ENCODE measurements at regions not wholly inside any gene's neighbourhood (a gene's known extent, or its start where the extent isn't known, plus 50 kb on each side); places are given as distances from the start of the nearest gene placed in this dataset.

GRCh38 chr5:154609251-154609650, 131.2 kb upstream of the HAND1 start:
- no peak overlapping the region for H3K4me3 ChIP-seq (ENCODE audit: low read length)

GRCh38 chr5:154608531-154609011, 130.5 kb upstream of the HAND1 start:
- H3K4me3 ChIP-seq (ENCODE audit: low read length): no peak overlapping the region
- DNase-seq (ENCODE audit: low read depth): no peak
- TF ChIP-seq CTCF (conservative IDR thresholded peaks at IDR 0.05; ENCODE audit: low read length): no peak

More at GRCh38 chr5:154609251-154609650, 131.2 kb upstream of the HAND1 start:
- DNase-seq (ENCODE audit: low read depth): no peak
- TF ChIP-seq CTCF (conservative IDR thresholded peaks at IDR 0.05; ENCODE audit: low read length): no peak

- no peak overlapping the region for H3K4me3 ChIP-seq (ENCODE audit: low read length)
- DNase-seq (ENCODE audit: low read depth): no peak
These were observed 129.7 kb upstream of the HAND1 start for GRCh38 chr5:154607746-154608145.

GRCh38 chr5:154606246-154606645, 128.2 kb upstream of the HAND1 start:
- TF ChIP-seq CTCF (conservative IDR thresholded peaks at IDR 0.05; ENCODE audit: low read length): no peak
- H3K4me3 ChIP-seq (ENCODE audit: low read length): no peak overlapping the region
- no peak for DNase-seq (ENCODE audit: low read depth)

More at GRCh38 chr5:154607746-154608145, 129.7 kb upstream of the HAND1 start:
- no peak for TF ChIP-seq CTCF (conservative IDR thresholded peaks at IDR 0.05; ENCODE audit: low read length)

- no peak for TF ChIP-seq CTCF (conservative IDR thresholded peaks at IDR 0.05; ENCODE audit: low read length)
- DNase-seq (ENCODE audit: low read depth): peak; percentile 28
- H3K4me3 ChIP-seq (ENCODE audit: low read length): no peak overlapping the region
These were observed 126.1 kb upstream of the HAND1 start for GRCh38 chr5:154603953-154604679.

GRCh38 chr5:154603485-154603884, 125.5 kb upstream of the HAND1 start:
- TF ChIP-seq CTCF (conservative IDR thresholded peaks at IDR 0.05; ENCODE audit: low read length): no peak
- DNase-seq (ENCODE audit: low read depth): no peak
- no peak overlapping the region for H3K4me3 ChIP-seq (ENCODE audit: low read length)

- no peak for DNase-seq (ENCODE audit: low read depth)
- TF ChIP-seq CTCF (conservative IDR thresholded peaks at IDR 0.05; ENCODE audit: low read length): no peak
- no peak overlapping the region for H3K4me3 ChIP-seq (ENCODE audit: low read length)
These were observed 125.0 kb upstream of the HAND1 start for GRCh38 chr5:154603011-154603410.
